H1 (cell line): ENCODE measurements at regions not wholly inside any gene's neighbourhood (a gene's known extent, or its start where the extent isn't known, plus 50 kb on each side); places are given as distances from the start of the nearest gene placed in this dataset.

ENCODE experiments used
- CTCF ChIA-PET: fragments of 300-600 bp; sonication (Branson Sonifier 250); formaldehyde crosslinking; loops from one replicate; lab custom pipeline; 2021; ENCODE audit not compliant: partially characterized antibody; lab: Charles Lee
- POLR2A ChIA-PET: fragments of 300-600 bp; sonication (Branson Sonifier 250); formaldehyde crosslinking; loops from one replicate; lab custom pipeline; 2021; ENCODE audit warnings: inconsistent platforms; ENCODE audit not compliant: partially characterized antibody; lab: Charles Lee
- DNase-seq, 2 experiments: peaks; one replicate each; pipeline versions ENCODE4 v3.0.0 to v3.0.0-alpha.2; 2010 to 2022; ENCODE audit warnings: low spot score in 2 of 2, low read depth in 1 of 2, mixed read lengths in 1 of 2
- FAIRE-seq: peaks from 2 replicates; lab custom pipeline; 2011; peaks lifted over from hg19 to GRCh38; lab: Jason Lieb, UNC
- H2AFZ ChIP-seq: 2 replicates; pipeline ENCODE4 v1.8.1; 2012; ENCODE audit warnings: low read length, inconsistent platforms
- H2AK5ac ChIP-seq: 2 replicates; pipeline ENCODE4 v1.6.1; 2013; ENCODE audit warnings: low read depth, low read length
- H2BK120ac ChIP-seq: replicated peaks from 2 replicates; pipeline ENCODE3; 2013; ENCODE audit warnings: low read depth, low read length, inconsistent platforms
- H2BK12ac ChIP-seq: 2 replicates; pipeline ENCODE4 v1.6.1; 2013; ENCODE audit warnings: low read depth, low read length
- H2BK15ac ChIP-seq: 2 replicates; pipeline ENCODE4 v1.6.1; 2013; ENCODE audit warnings: low read length
- H2BK20ac ChIP-seq: 2 replicates; pipeline ENCODE4 v1.6.1; 2013; ENCODE audit warnings: low read length
- H2BK5ac ChIP-seq: 2 replicates; pipeline ENCODE4 v1.6.1; 2013; ENCODE audit warnings: low read depth, low read length
- H3K14ac ChIP-seq: 2 replicates; pipeline ENCODE4 v1.6.1; 2013; ENCODE audit warnings: inconsistent platforms; ENCODE audit not compliant: insufficient read length
- H3K18ac ChIP-seq: 2 replicates; pipeline ENCODE4 v1.6.1; 2013; ENCODE audit warnings: low read length; ENCODE audit errors: extremely low read depth
- H3K23ac ChIP-seq: 2 replicates; pipeline ENCODE4 v1.6.1; 2013; ENCODE audit warnings: inconsistent platforms; ENCODE audit not compliant: insufficient read length
- H3K23me2 ChIP-seq: 2 replicates; pipeline ENCODE4 v1.6.1; 2013; ENCODE audit warnings: low read depth, low read length
- H3K27ac ChIP-seq: 2 replicates; pipeline ENCODE4 v1.6.1; 2011; ENCODE audit warnings: low read depth, low read length, inconsistent platforms
- H3K27me3 ChIP-seq, 4 experiments: replicated peaks in 1 of 4; 1 replicate in 1 of 4; 2 replicates in 3 of 4; pipeline versions ENCODE4 v1.6.1 to v1.8.1; 2011 to 2013; ENCODE audit warnings: low read length in 3 of 4, mild to moderate bottlenecking in 3 of 4, inconsistent platforms in 2 of 4, mixed read lengths in 2 of 4, moderate library complexity in 1 of 4; ENCODE audit not compliant: control insufficient read depth in 3 of 4, insufficient read depth in 3 of 4; ENCODE audit errors: extremely low read depth in 1 of 4
- H3K36me3 ChIP-seq, 4 experiments: 2 replicates each; pipeline versions ENCODE4 v1.6.1 to v1.8.1; 2011 to 2013; ENCODE audit warnings: mild to moderate bottlenecking in 4 of 4, low read length in 3 of 4, moderate library complexity in 2 of 4, control low read depth in 1 of 4, inconsistent platforms in 1 of 4; ENCODE audit not compliant: insufficient read depth in 4 of 4, control insufficient read depth in 2 of 4
- H3K4ac ChIP-seq: replicated peaks from 2 replicates; pipeline ENCODE3; 2013; ENCODE audit warnings: low read length, low read depth, mixed read lengths, inconsistent platforms; ENCODE audit not compliant: insufficient read length
- H3K4me1 ChIP-seq, 4 experiments: replicated peaks in 1 of 4; 1 replicate in 1 of 4; 2 replicates in 3 of 4; pipeline versions ENCODE4 v1.6.1 to v1.8.1; 2011 to 2013; ENCODE audit warnings: low read length in 3 of 4, inconsistent platforms in 2 of 4, mixed read lengths in 1 of 4; ENCODE audit not compliant: insufficient read depth in 4 of 4, control insufficient read depth in 3 of 4
- H3K4me2 ChIP-seq, 2 experiments: 2 replicates each; pipeline versions ENCODE4 v1.6.1 to v1.8.1; 2011 to 2013; ENCODE audit warnings: low read depth in 2 of 2, low read length in 2 of 2, control low read depth in 1 of 2, inconsistent platforms in 1 of 2, mild to moderate bottlenecking in 1 of 2; ENCODE audit not compliant: insufficient read depth in 1 of 2
- H3K4me3 ChIP-seq, 4 experiments: fragments of 200-600, 300-600 bp in 1 of 4; sonication (generic), shearing (Covaris generic), sonication (Bioruptor Twin) in 1 of 4; 2 replicates each; pipeline versions ENCODE4 v1.5.1 to v1.8.1; 2011 to 2016; ENCODE audit warnings: low read length in 4 of 4, low read depth in 3 of 4, control low read depth in 2 of 4, inconsistent platforms in 2 of 4, mild to moderate bottlenecking in 2 of 4, mixed read lengths in 1 of 4, moderate library complexity in 1 of 4; ENCODE audit not compliant: insufficient read depth in 2 of 4; ENCODE audit errors: extremely low read depth in 1 of 4
- H3K56ac ChIP-seq: replicated peaks from 2 replicates; pipeline ENCODE3; 2013; ENCODE audit warnings: low read depth, mild to moderate bottlenecking, mixed read lengths, low read length, inconsistent platforms; ENCODE audit not compliant: insufficient read length
- H3K79me1 ChIP-seq: 2 replicates; pipeline ENCODE4 v1.6.1; 2013; ENCODE audit warnings: low read depth, low read length, control low read depth
- H3K79me2 ChIP-seq, 2 experiments: 2 replicates each; pipeline versions ENCODE4 v1.6.1 to v1.8.1; 2012 to 2013; ENCODE audit warnings: low read length in 2 of 2, mild to moderate bottlenecking in 2 of 2, inconsistent platforms in 1 of 2; ENCODE audit not compliant: insufficient read depth in 2 of 2, control insufficient read depth in 1 of 2
- H3K9ac ChIP-seq, 4 experiments: replicated peaks in 1 of 4; 1 replicate in 1 of 4; 2 replicates in 3 of 4; pipeline versions ENCODE4 v1.6.1 to v1.8.1; 2011 to 2013; ENCODE audit warnings: low read depth in 3 of 4, low read length in 3 of 4, control low read depth in 2 of 4, mild to moderate bottlenecking in 2 of 4, moderate library complexity in 2 of 4, inconsistent platforms in 1 of 4; ENCODE audit errors: extremely low read depth in 1 of 4
- H3K9me3 ChIP-seq, 2 experiments: 2 replicates each; pipeline versions ENCODE4 v1.6.1 to v1.8.1; 2012 to 2013; ENCODE audit warnings: mild to moderate bottlenecking in 2 of 2, moderate library complexity in 2 of 2, control low read depth in 1 of 2, inconsistent platforms in 1 of 2, low read depth in 1 of 2, low read length in 1 of 2, mixed read lengths in 1 of 2; ENCODE audit not compliant: insufficient read depth in 2 of 2
- H4K20me1 ChIP-seq, 2 experiments: replicated peaks in 1 of 2; 2 replicates each; pipeline versions ENCODE3 to v1.8.1; 2011 to 2013; ENCODE audit warnings: inconsistent platforms in 2 of 2, low read length in 2 of 2, mild to moderate bottlenecking in 1 of 2; ENCODE audit not compliant: insufficient read depth in 2 of 2, control insufficient read depth in 1 of 2
- H4K5ac ChIP-seq: 2 replicates; pipeline ENCODE4 v1.6.1; 2013; ENCODE audit warnings: low read length, low read depth, mixed read lengths, inconsistent platforms; ENCODE audit not compliant: insufficient read length
- H4K8ac ChIP-seq: 2 replicates; pipeline ENCODE4 v1.8.0; 2013; ENCODE audit warnings: mild to moderate bottlenecking, moderate library complexity, low read length, inconsistent platforms; ENCODE audit not compliant: insufficient read depth; ENCODE audit errors: extremely low read depth
- H4K91ac ChIP-seq: replicated peaks from 2 replicates; pipeline ENCODE3; 2013; ENCODE audit warnings: low read length, mixed read lengths, inconsistent platforms; ENCODE audit not compliant: insufficient read length
- BRCA1 ChIP-seq: IDR thresholded peaks from 2 replicates; pipeline ENCODE4 v1.6.1; 2012; ENCODE audit warnings: low read depth, low read length, improper control_type of control experiment
- CBX5 ChIP-seq: fragments of 300-800, 300-1000 bp; sonication (generic); IDR thresholded peaks from 2 replicates; pipeline ENCODE4 v1.7.1; 2016; ENCODE audit warnings: antibody characterized with exemption, low read length, low read depth
- EGR1 ChIP-seq: IDR thresholded peaks from 2 replicates; pipeline ENCODE4 v1.6.1; 2011; ENCODE audit warnings: low read depth, low read length, borderline replicate concordance
- GABPA ChIP-seq: IDR thresholded peaks from 2 replicates; pipeline ENCODE4 v1.6.1; 2011; ENCODE audit warnings: mild to moderate bottlenecking, low read length, moderate library complexity, borderline replicate concordance; ENCODE audit not compliant: insufficient read depth
- RBBP5 ChIP-seq: IDR thresholded peaks from 2 replicates; pipeline ENCODE4 v1.7.1; 2012; ENCODE audit warnings: low read depth, mild to moderate bottlenecking, inconsistent platforms, low read length, moderate library complexity, borderline replicate concordance
- SUZ12 ChIP-seq: fragments of 200-600 bp; sonication (generic); IDR thresholded peaks from 2 replicates; pipeline ENCODE4 v1.6.1; 2012; ENCODE audit warnings: mild to moderate bottlenecking, inconsistent platforms, low read length, moderate library complexity, mixed read lengths
- WGBS, 2 experiments: shearing (Covaris generic) in 1 of 2; methylation state at CpG; one replicate each; pipeline versions ENCODE4 v1.1.6 to v1.1.7; 2013 to 2015; ENCODE audit warnings: low lambda C conversion rate in 2 of 2, mixed read lengths in 2 of 2, inconsistent platforms in 1 of 2, low coverage in 1 of 2, missing lambda C conversion rate in 1 of 2; ENCODE audit not compliant: insufficient replicate concordance in 2 of 2, insufficient coverage in 1 of 2, insufficient read length in 1 of 2; ENCODE audit errors: extremely low coverage in 1 of 2, missing lambda C conversion rate in 1 of 2; 5-methylcytosine and 5-hydroxymethylcytosine counted together
- TF ChIP-seq, protein P1 (sequence below): IDR thresholded peaks from 2 replicates; pipeline ENCODE4 v1.6.1; 2012; ENCODE audit warnings: inconsistent platforms
- TF ChIP-seq, protein P2 (sequence below), 3 experiments: IDR thresholded peaks; 1 replicate in 2 of 3; 2 replicates in 1 of 3; pipeline versions ENCODE4 v1.5.1 to v1.6.1; 2011; ENCODE audit warnings: low read length in 3 of 3, mild to moderate bottlenecking in 3 of 3, inconsistent platforms in 2 of 3, low read depth in 1 of 3, moderate library complexity in 1 of 3; ENCODE audit not compliant: insufficient read depth in 1 of 3; ENCODE audit errors: control extremely low read depth in 1 of 3
- TF ChIP-seq, protein P3 (sequence below): IDR thresholded peaks from 2 replicates; pipeline ENCODE4 v1.6.1; 2012; ENCODE audit warnings: inconsistent platforms

DNA sequence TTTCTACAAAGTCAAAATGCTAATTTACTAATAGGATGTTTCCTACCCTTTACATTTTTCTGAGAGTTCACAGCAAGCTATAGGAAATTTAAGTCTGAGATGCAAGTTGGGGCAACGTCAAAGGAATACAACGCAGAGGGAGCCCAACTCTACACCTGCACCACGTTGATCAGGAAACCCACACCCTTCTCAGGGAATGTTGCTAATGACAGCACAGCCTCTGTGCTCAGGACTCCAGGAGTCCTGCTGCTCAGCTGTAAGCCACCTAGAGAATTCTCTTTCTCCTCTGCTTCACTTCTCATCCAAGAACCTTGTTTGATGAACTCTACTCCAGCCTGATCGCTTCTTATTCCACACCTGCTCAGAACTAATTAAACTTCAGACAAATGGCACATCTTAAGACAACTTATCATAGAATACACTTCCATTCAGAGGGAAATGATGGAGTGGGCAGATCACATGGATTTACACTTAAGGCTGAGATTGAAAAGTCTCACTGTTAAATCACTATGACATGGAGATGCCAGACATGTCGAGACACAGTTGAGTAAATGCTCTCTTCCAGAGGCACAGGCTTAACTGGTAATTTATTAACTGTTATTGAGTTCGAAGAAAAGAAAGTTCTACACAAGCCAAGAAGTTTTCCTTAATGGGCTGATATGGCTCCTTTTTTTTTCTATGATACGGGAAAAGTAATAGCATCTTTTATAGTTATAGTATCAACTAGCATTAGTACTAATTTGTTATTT lies 811.6 kb upstream of the ARGLU1 start:
- Histone ChIP-seq H3K27me3 (no peaks in the 10 kb centered on the region), H4K20me1 (no peaks in the 10 kb centered on the region), H3K4me1 (peaks cover 0 to 3% (median 0%) of the 10 kb centered on the region in 4 experiments; a peak in 2 of 7 replicates), H2AFZ (no peak overlapping the region), H4K5ac (no peak overlapping the region), H4K8ac (no peak overlapping the region), H3K23me2 (no peaks in the 10 kb centered on the region), H3K9me3 (no peaks in the 10 kb centered on the region), H3K79me1 (no peaks in the 10 kb centered on the region), H3K27ac (no peak overlapping the region), H2BK5ac (no peak overlapping the region), H3K18ac (no peak overlapping the region), H2BK12ac (no peak overlapping the region), H3K79me2 (no peaks in the 10 kb centered on the region), H3K36me3 (no peaks in the 10 kb centered on the region), H2BK120ac (no peak overlapping the region), H3K4me2 (no peak overlapping the region), H3K9ac (no peak overlapping the region), H3K14ac (no peak overlapping the region), H2BK15ac (no peak overlapping the region), H3K23ac (no peak overlapping the region), H4K91ac (no peak overlapping the region), H2BK20ac (no peak overlapping the region), H2AK5ac (no peak overlapping the region), H3K4me3 (no peak overlapping the region), H3K56ac (no peak overlapping the region), H3K4ac (no peak overlapping the region)
- POLR2A ChIA-PET = no interaction called here
- no peak for FAIRE-seq
- CTCF ChIA-PET = interaction anchor here (0.7 to 1.6 kb wide), 4 partner anchors 10 to 77 kb away, joined by 3 to 5 read pairs (median 4); no protein-coding TSS in a partner anchor
- DNase-seq = no peak
- WGBS, 2 experiments = 87% methylated on average over 7 of the region's 7 CpGs; no CpG with 5 or more reads in 1 of the 2 experiments
- TF ChIP-seq, protein P1, sequence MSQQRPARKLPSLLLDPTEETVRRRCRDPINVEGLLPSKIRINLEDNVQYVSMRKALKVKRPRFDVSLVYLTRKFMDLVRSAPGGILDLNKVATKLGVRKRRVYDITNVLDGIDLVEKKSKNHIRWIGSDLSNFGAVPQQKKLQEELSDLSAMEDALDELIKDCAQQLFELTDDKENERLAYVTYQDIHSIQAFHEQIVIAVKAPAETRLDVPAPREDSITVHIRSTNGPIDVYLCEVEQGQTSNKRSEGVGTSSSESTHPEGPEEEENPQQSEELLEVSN = no peak
- TF ChIP-seq, protein P2, sequence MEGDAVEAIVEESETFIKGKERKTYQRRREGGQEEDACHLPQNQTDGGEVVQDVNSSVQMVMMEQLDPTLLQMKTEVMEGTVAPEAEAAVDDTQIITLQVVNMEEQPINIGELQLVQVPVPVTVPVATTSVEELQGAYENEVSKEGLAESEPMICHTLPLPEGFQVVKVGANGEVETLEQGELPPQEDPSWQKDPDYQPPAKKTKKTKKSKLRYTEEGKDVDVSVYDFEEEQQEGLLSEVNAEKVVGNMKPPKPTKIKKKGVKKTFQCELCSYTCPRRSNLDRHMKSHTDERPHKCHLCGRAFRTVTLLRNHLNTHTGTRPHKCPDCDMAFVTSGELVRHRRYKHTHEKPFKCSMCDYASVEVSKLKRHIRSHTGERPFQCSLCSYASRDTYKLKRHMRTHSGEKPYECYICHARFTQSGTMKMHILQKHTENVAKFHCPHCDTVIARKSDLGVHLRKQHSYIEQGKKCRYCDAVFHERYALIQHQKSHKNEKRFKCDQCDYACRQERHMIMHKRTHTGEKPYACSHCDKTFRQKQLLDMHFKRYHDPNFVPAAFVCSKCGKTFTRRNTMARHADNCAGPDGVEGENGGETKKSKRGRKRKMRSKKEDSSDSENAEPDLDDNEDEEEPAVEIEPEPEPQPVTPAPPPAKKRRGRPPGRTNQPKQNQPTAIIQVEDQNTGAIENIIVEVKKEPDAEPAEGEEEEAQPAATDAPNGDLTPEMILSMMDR (IDR thresholded peaks at IDR 0.05; ENCODE audit: control extremely low read depth in 1 of 3, insufficient read depth in 1 of 3, low read depth in 1 of 3, low read length in 3 of 3) = no peak
- no peak for TF ChIP-seq SUZ12
- no peak for TF ChIP-seq RBBP5
- no peak for TF ChIP-seq CBX5
- no peak for TF ChIP-seq EGR1
- no peak for TF ChIP-seq BRCA1
- no peak for TF ChIP-seq GABPA
- TF ChIP-seq, protein P3, sequence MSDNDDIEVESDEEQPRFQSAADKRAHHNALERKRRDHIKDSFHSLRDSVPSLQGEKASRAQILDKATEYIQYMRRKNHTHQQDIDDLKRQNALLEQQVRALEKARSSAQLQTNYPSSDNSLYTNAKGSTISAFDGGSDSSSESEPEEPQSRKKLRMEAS = no peak
